ENCODE measurements at regions not wholly inside any gene's neighbourhood (a gene's known extent, or its start where the extent isn't known, plus 50 kb on each side); places are given as distances from the start of the nearest gene placed in this dataset.

GRCh38 chr18:14941256-14941655, 193.3 kb downstream of the ANKRD30B start:
- Mint-ChIP-seq H3K27me3 (ENCODE audit: low read depth) (peaks cover 3% of the 10 kb centered on the region; the same call in 1 of the 2 replicates), H3K27ac (no peak overlapping the region), H3K9me3 (peaks cover 49% of the 10 kb centered on the region), H3K36me3 (peaks cover 49% of the 10 kb centered on the region), H3K4me1 (no peaks in the 10 kb centered on the region), H3K4me3 (no peak overlapping the region)
- no peak for ATAC-seq
- POLR2A ChIA-PET: no interaction called here
- CTCF ChIA-PET: no interaction called here
- DNase-seq (ENCODE audit: low spot score): no peak
- TF ChIP-seq FOXJ3 (CRISPR knock-in tag; IDR thresholded peaks at IDR 0.05; ENCODE audit: borderline replicate concordance) (no peak), IRF1 (CRISPR knock-in tag; IDR thresholded peaks at IDR 0.05) (no peak), ATF3 (CRISPR knock-in tag; conservative IDR thresholded peaks at IDR 0.05) (no peak), ATF6 (CRISPR knock-in tag; IDR thresholded peaks at IDR 0.05) (no peak)

- POLR2A ChIA-PET: no interaction called here
- DNase-seq (ENCODE audit: low spot score) (no peak), ATAC-seq (no peak)
- TF ChIP-seq ZNF219 (CRISPR knock-in tag; IDR thresholded peaks at IDR 0.05; ENCODE audit: borderline replicate concordance): no peak
- TF ChIP-seq USF2 (CRISPR knock-in tag; IDR thresholded peaks at IDR 0.05): no peak
- no peak for TF ChIP-seq ZNF263 (CRISPR knock-in tag; IDR thresholded peaks at IDR 0.05; ENCODE audit: low read depth)
- no peak for TF ChIP-seq ATF1 (CRISPR knock-in tag; IDR thresholded peaks at IDR 0.05)
- TF ChIP-seq CREB1 (CRISPR knock-in tag; IDR thresholded peaks at IDR 0.05): no peak
- no peak for TF ChIP-seq MLX (CRISPR knock-in tag; IDR thresholded peaks at IDR 0.05)
- TF ChIP-seq ZNF232 (CRISPR knock-in tag; IDR thresholded peaks at IDR 0.05): no peak
- no peak for TF ChIP-seq E2F4 (CRISPR knock-in tag; IDR thresholded peaks at IDR 0.05; ENCODE audit: borderline replicate concordance, low read depth)
- TF ChIP-seq STAT6 (CRISPR knock-in tag; conservative IDR thresholded peaks at IDR 0.05; ENCODE audit: low read depth): no peak
- no peak for TF ChIP-seq E2F5 (CRISPR knock-in tag; IDR thresholded peaks at IDR 0.05)
- no peak for TF ChIP-seq SP1 (CRISPR knock-in tag; conservative IDR thresholded peaks at IDR 0.05)
- no peak for TF ChIP-seq CDX4 (CRISPR knock-in tag; IDR thresholded peaks at IDR 0.05; ENCODE audit: borderline replicate concordance)
- no peaks in the 10 kb centered on the region for H3K4me1 Mint-ChIP-seq
- peaks cover 48% of the 10 kb centered on the region for H3K9me3 Mint-ChIP-seq
- peaks cover 3% of the 10 kb centered on the region; the same call in 1 of the 2 replicates for H3K27me3 Mint-ChIP-seq (ENCODE audit: low read depth)
- H3K4me3 Mint-ChIP-seq: no peak overlapping the region
- peaks cover 48% of the 10 kb centered on the region for H3K36me3 Mint-ChIP-seq
- H3K27ac Mint-ChIP-seq: no peak overlapping the region
- CTCF ChIA-PET: no interaction called here
Measured at GRCh38 chr18:14941792-14942191, 193.8 kb downstream of the ANKRD30B start.

All from WTC11 (cell line).